ENCODE measurements at regions not wholly inside any gene's neighbourhood (a gene's known extent, or its start where the extent isn't known, plus 50 kb on each side); places are given as distances from the start of the nearest gene placed in this dataset.

DNA sequence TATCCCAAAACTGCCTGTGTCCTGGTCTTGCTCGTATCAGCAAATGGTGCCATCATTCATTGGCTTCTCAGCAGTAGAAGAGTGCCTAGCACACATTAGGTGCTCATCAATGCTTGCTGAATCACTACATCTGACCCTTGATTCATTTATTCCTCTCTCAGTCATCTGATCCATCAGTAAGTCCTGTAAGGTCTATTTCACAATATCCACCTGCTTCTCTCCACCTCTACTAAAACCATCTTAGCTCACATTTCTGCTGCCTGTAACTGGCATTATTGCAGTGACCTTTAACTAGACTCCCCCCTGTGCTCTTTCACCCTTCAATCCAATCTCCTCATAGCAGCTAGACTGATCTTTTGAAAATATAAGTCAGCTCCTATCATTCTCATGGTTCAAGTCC lies 387.6 kb upstream of the SPRED2 start:
- intact Hi-C loops (cut with DNase I; ENCODE audit: low total_unique reads), result no loop called here
- H3K27ac ChIP-seq, result no peak overlapping the region
- H3K36me3 ChIP-seq, result no peaks in the 10 kb centered on the region
- in situ Hi-C loops (cut with MboI; ENCODE audit: low pct_ligation_motif_present in 1 of 4, low pct_unique_long_range_greater_than_20kb in 1 of 4, low sequenced_read_pairs in 3 of 4), result no loop called here
- 40 to 57% methylated on average over 1 of the region's 1 CpG for WGBS, 2 donors (ENCODE audit: low coverage in 1 of 2)
- no peak for TF ChIP-seq EP300 (IDR thresholded peaks at IDR 0.05; ENCODE audit: low read depth)
- no peak for TF ChIP-seq POLR2AphosphoS5 (IDR thresholded peaks at IDR 0.05)
- no peak for TF ChIP-seq POLR2A (IDR thresholded peaks at IDR 0.05)
- TF ChIP-seq, protein P1, sequence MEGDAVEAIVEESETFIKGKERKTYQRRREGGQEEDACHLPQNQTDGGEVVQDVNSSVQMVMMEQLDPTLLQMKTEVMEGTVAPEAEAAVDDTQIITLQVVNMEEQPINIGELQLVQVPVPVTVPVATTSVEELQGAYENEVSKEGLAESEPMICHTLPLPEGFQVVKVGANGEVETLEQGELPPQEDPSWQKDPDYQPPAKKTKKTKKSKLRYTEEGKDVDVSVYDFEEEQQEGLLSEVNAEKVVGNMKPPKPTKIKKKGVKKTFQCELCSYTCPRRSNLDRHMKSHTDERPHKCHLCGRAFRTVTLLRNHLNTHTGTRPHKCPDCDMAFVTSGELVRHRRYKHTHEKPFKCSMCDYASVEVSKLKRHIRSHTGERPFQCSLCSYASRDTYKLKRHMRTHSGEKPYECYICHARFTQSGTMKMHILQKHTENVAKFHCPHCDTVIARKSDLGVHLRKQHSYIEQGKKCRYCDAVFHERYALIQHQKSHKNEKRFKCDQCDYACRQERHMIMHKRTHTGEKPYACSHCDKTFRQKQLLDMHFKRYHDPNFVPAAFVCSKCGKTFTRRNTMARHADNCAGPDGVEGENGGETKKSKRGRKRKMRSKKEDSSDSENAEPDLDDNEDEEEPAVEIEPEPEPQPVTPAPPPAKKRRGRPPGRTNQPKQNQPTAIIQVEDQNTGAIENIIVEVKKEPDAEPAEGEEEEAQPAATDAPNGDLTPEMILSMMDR (IDR thresholded peaks at IDR 0.05), result no peak
- no peak for DNase-seq
- H3K9me3 ChIP-seq, result no peaks in the 10 kb centered on the region
- H3K27me3 ChIP-seq, result no peaks in the 10 kb centered on the region
- H3K4me1 ChIP-seq, result no peaks in the 10 kb centered on the region
- H3K4me3 ChIP-seq, result no peak overlapping the region

DNA sequence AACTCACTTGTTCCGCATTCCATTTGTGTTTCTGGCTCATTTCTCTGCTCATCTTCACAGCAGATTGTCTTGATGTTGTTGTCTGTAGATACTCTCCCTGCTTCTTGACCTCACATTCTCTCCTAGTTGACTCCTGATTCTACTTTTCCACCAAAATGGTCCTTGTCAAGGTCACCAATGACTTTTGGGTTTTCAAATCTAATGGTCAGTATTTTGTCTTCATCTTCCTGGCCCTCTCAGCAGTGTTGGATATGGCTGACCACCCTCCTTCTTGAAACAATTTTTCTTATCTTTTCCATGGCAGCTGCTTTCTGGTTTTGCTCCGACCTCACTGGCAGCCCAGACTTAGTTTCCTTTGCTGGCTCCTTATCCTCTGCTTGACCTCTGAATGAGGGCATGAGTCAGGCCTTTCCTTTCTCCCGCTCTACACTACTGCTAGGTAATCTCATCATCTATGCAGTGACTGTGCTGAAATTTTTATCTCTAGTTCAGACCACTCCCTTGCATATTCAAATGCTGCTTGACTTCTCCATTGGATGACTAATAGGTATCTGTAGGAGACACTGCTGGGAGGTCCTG lies 386.6 kb upstream of the SPRED2 start:
- 62 to 71% methylated on average over 3 of the region's 3 CpGs for WGBS, 2 donors (ENCODE audit: low coverage in 1 of 2)
- H3K27ac ChIP-seq, result no peak overlapping the region
- intact Hi-C loops (cut with DNase I; ENCODE audit: low total_unique reads), result no loop called here
- no peaks in the 10 kb centered on the region for H3K4me1 ChIP-seq
- H3K36me3 ChIP-seq, result no peaks in the 10 kb centered on the region
- DNase-seq, result no peak
- no peaks in the 10 kb centered on the region for H3K27me3 ChIP-seq
- no peaks in the 10 kb centered on the region for H3K9me3 ChIP-seq
- no peak overlapping the region for H3K4me3 ChIP-seq
- TF ChIP-seq, protein P1 (IDR thresholded peaks at IDR 0.05), result no peak
- in situ Hi-C loops (cut with MboI; ENCODE audit: low pct_ligation_motif_present in 1 of 4, low pct_unique_long_range_greater_than_20kb in 1 of 4, low sequenced_read_pairs in 3 of 4), result no loop called here

DNA sequence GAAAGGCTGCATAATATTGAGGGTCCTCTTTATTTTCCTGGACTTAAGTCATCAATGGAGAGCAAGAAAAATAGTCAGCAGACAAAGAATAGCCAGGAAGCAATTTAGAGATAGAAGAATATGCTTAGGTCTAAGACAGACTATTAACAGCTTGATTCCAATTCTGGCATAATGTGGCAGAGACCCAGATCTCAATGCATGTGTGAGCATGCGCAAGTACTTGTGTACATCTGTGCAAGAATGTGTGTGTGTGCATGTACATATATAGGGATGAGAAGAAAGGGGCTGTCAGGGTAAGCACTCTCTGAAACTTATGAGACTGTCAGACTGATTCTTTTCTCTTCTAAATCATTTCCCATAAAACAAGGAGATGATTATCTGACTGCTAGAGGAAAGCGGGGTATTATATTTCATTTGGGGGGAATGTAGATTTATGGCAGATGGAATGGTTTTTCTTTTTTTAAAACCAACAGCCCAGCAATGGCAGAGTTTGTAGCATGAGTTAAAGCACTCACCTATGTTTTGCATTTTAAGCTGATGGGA lies 381.3 kb upstream of the SPRED2 start:
- TF ChIP-seq POLR2AphosphoS5 (IDR thresholded peaks at IDR 0.05) (no peak), EP300 (IDR thresholded peaks at IDR 0.05; ENCODE audit: low read depth) (no peak), POLR2A (IDR thresholded peaks at IDR 0.05) (no peak)
- TF ChIP-seq, protein P1 (IDR thresholded peaks at IDR 0.05), result no peak
- H3K9me3 ChIP-seq, result no peaks in the 10 kb centered on the region
- 90 to 91% methylated on average over 2 of the region's 2 CpGs for WGBS, 2 donors (ENCODE audit: low coverage in 1 of 2)
- no peak overlapping the region for H3K4me3 ChIP-seq
- H3K4me1 ChIP-seq, result no peaks in the 10 kb centered on the region
- no peak overlapping the region for H3K27ac ChIP-seq
- H3K36me3 ChIP-seq, result no peaks in the 10 kb centered on the region
- intact Hi-C loops (cut with DNase I; ENCODE audit: low total_unique reads) (no loop called here), in situ Hi-C loops (cut with MboI; ENCODE audit: low pct_ligation_motif_present in 1 of 4, low pct_unique_long_range_greater_than_20kb in 1 of 4, low sequenced_read_pairs in 3 of 4) (no loop called here)
- H3K27me3 ChIP-seq, result no peaks in the 10 kb centered on the region
- DNase-seq, result no peak

DNA sequence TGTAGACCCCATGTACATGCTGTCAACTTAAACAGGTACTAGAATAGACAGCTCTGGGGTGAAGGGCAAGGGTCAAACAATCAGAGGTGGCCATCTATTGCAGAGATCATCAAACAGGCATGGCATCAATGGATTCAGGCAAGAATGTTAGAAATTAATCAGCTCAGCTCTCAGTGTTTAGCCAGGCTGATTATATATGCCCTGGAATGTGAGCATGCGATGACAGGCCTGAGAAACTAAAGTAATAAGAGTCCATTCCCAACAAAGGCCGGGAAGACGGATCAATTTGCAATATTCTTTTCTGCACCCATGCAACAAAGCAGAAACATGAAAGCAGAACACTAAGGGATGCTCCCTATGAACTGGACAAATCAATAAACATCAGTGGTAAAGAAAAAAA lies 380.5 kb upstream of the SPRED2 start:
- no peaks in the 10 kb centered on the region for H3K27me3 ChIP-seq
- TF ChIP-seq, protein P1 (IDR thresholded peaks at IDR 0.05), result no peak
- TF ChIP-seq POLR2A (IDR thresholded peaks at IDR 0.05) (no peak), EP300 (IDR thresholded peaks at IDR 0.05; ENCODE audit: low read depth) (no peak), POLR2AphosphoS5 (IDR thresholded peaks at IDR 0.05) (no peak)
- H3K36me3 ChIP-seq, result no peaks in the 10 kb centered on the region
- DNase-seq, result no peak
- H3K4me1 ChIP-seq, result no peaks in the 10 kb centered on the region
- H3K4me3 ChIP-seq, result no peak overlapping the region
- in situ Hi-C loops (cut with MboI; ENCODE audit: low pct_ligation_motif_present in 1 of 4, low pct_unique_long_range_greater_than_20kb in 1 of 4, low sequenced_read_pairs in 3 of 4) (no loop called here), intact Hi-C loops (cut with DNase I; ENCODE audit: low total_unique reads) (no loop called here)
- H3K9me3 ChIP-seq, result peaks cover 0 to 5% of the 10 kb centered on the region in 2 donors
- H3K27ac ChIP-seq, result no peak overlapping the region
- 90 to 97% methylated on average over 2 to 3 of the region's 3 CpGs for WGBS, 2 donors (ENCODE audit: low coverage in 1 of 2)
